ENCODE measurements at regions not wholly inside any gene's neighbourhood (a gene's known extent, or its start where the extent isn't known, plus 50 kb on each side); places are given as distances from the start of the nearest gene placed in this dataset.

DNA sequence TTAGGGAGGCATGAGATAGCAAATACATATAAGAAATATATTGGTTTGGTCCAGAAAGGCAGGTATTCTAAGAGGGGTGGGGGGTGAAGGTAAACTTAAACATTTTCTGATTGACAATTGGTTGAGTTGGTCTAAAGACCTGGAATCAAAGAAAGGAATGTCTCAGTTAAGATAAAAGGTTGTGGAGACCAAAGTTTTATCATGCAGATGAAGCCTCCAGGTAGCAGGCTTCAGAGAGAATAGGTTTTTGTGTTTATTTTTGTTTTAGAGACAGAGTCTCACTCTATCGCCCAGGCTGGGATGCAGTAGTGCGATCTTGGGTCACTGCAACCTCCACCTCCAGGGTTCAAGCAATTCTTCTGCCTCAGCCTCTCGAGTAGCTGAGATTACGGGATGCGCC, 80.5 kb downstream of the NPAP1 start:
- TF ChIP-seq CTCF (conservative IDR thresholded peaks at IDR 0.05; ENCODE audit: low read length), result no peak
- DNase-seq (ENCODE audit: low read depth), result no peak
- H3K4me3 ChIP-seq (ENCODE audit: low read length), result no peak overlapping the region

GRCh38 chr15:24760066-24760465, 84.5 kb downstream of the NPAP1 start:
- H3K4me3 ChIP-seq (ENCODE audit: low read length), result no peak overlapping the region
- DNase-seq (ENCODE audit: low read depth), result no peak
- TF ChIP-seq CTCF (conservative IDR thresholded peaks at IDR 0.05; ENCODE audit: low read length), result no peak

DNA sequence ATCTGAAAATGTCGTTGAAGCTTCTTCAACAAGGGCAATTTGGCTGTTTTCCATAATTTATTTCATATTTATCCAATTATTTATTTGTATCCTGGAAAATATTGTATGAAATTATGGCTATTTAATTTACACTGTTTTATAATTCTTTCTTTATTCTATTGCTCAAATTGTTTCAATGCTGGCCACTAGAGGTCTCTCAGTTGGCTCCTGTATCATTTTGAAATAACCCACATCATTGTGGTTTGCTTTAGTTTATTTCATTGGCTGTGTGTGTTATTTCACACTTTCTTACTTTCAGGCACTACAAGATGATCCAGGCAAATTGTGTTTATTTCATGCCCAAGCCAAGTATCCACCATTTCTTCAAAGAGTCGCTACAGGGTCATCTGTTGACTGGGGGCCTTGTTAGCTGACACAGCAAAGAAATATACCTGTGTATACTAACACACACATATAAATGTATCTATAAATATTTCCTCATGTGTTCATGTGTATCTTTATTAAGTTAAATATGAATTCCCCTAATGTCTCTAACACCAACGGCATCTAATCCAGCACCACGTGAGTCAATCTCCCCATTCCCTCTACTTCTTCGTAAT, 86.2 kb downstream of the NPAP1 start:
- peak; percentile 36 for TF ChIP-seq CTCF (conservative IDR thresholded peaks at IDR 0.05; ENCODE audit: low read length)
- peak; percentile 12 for DNase-seq (ENCODE audit: low read depth)
- no peak overlapping the region for H3K4me3 ChIP-seq (ENCODE audit: low read length)

GRCh38 chr15:24763891-24764290, 88.3 kb downstream of the NPAP1 start:
- TF ChIP-seq CTCF (conservative IDR thresholded peaks at IDR 0.05; ENCODE audit: low read length), result no peak
- H3K4me3 ChIP-seq (ENCODE audit: low read length), result no peak overlapping the region
- no peak for DNase-seq (ENCODE audit: low read depth)

DNA sequence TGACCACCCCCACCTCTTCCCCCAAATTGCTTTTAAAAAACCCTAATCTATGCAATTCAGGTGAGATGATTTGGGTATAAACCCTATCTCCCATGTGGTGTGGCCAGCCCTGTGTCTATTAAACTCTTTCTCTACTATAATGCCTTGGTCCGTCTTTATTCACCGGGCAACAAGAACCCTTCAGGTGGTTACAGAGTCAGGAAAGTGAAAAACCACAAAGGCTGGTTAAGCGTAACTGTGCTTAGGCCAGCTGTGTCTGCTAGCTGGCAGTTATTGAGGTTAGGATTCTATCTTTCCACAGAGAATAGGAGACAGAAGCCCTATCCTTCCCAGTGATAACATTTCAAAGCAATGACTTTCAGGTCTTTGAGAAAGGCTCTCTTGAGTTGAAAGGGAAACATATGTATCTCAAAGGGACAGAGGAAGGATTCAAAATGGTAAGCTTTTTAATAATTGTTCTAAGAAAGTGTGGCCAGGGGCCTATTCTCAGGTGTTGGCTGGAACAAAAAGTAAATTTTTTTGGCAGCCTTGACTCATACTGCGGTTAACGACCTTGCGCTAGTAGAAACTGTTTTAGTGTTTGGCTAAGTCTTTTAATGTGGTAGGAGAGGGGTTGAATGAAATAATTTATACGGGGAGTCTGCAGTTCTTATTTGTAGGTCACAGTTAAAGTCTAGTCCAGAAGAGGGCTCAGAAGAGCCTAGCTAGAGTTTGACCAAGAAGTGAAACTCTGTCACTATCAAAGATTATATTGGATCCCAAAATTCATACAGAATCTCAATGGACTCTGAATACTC, 89.0 kb downstream of the NPAP1 start:
- DNase-seq (ENCODE audit: low read depth), result no peak
- H3K4me3 ChIP-seq (ENCODE audit: low read length), result no peak overlapping the region
- no peak for TF ChIP-seq CTCF (conservative IDR thresholded peaks at IDR 0.05; ENCODE audit: low read length)

DNA sequence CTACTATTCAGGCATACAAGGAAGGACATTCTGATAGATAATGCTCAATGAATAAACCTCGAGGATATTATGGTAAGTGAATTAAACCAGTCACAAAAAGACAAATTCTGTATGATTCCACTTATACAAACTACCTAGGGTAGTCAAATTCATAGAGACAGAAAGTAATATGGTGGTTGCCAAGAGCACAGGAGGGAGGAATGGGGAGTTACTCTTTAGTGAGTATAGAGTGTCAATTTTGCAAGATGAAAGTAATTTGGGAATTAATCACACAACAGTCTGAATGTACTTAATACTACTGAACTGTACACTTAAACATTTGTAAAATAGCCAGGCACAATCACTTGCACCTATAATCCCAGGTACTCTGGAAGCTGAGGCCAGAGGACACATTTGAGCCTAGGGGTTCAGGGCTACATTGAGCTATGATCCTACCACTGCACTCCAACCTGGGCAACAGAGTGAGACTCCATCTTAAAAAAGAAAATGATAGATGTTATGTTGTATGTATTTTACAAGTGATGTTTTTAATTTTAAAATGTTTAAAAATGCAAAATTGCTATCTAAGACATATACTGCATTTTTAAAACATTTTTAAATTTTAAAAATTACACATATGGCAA, 91.0 kb downstream of the NPAP1 start:
- DNase-seq (ENCODE audit: low read depth), result no peak
- no peak for TF ChIP-seq CTCF (conservative IDR thresholded peaks at IDR 0.05; ENCODE audit: low read length)
- H3K4me3 ChIP-seq (ENCODE audit: low read length), result no peak overlapping the region

GRCh38 chr15:24772266-24772665, 96.7 kb downstream of the NPAP1 start:
- DNase-seq (ENCODE audit: low read depth), result no peak
- H3K4me3 ChIP-seq (ENCODE audit: low read length), result peak overlapping the region; percentile 61

More at GRCh38 chr15:24772266-24772665, 96.7 kb downstream of the NPAP1 start:
- TF ChIP-seq CTCF (conservative IDR thresholded peaks at IDR 0.05; ENCODE audit: low read length), result no peak

All from AG10803 (cell line).